Caco-2 (cell line): ENCODE measurements at regions not wholly inside any gene's neighbourhood (a gene's known extent, or its start where the extent isn't known, plus 50 kb on each side); places are given as distances from the start of the nearest gene placed in this dataset.

Experiments used
- BruUV-seq: library from RNA; stranded (reverse); fragments of 400-500 nt; replicated peaks from 2 replicates; lab custom pipeline; 2021; lab: Mats Ljungman, UMichigan
- CTCF ChIA-PET: fragments of 300-600 bp; sonication (Branson Sonifier 250); formaldehyde crosslinking; loops from one replicate; lab custom pipeline; 2022; ENCODE audit warnings: antibody characterized with exemption; lab: Charles Lee
- POLR2A ChIA-PET: fragments of 300-600 bp; sonication (Branson Sonifier 250); formaldehyde crosslinking; loops from one replicate; lab custom pipeline; 2022; ENCODE audit warnings: antibody characterized with exemption; lab: Charles Lee
- DNase-seq, 2 experiments: peaks; one replicate each; pipeline versions ENCODE4 v3.0.0 to v3.0.0-alpha.2; 2020 to 2022
- H3K27me3 ChIP-seq: replicated peaks from 2 replicates; pipeline ENCODE4 v1.6.0; 2011; ENCODE audit warnings: low read length; ENCODE audit not compliant: control insufficient read depth, insufficient read depth
- H3K36me3 ChIP-seq: 2 replicates; pipeline ENCODE4 v1.5.1; 2011; ENCODE audit warnings: low read length; ENCODE audit not compliant: control insufficient read depth, insufficient read depth
- H3K4me1 ChIP-seq: fragments of 250-450 bp; sonication (Bioruptor Pico); 2 replicates; pipeline ENCODE4 v1.5.1; 2020; ENCODE audit warnings: mild to moderate bottlenecking
- H3K4me3 ChIP-seq: 2 replicates; pipeline ENCODE4 v1.5.1; 2011; ENCODE audit warnings: low read depth, mild to moderate bottlenecking, control low read depth, low read length
- H3K9me3 ChIP-seq: fragments of 250-450 bp; sonication (Bioruptor Pico); 2 replicates; pipeline ENCODE4 v1.5.1; 2020; ENCODE audit warnings: mild to moderate bottlenecking, moderate library complexity
- H3K27ac Mint-ChIP-seq: one replicate; pipeline ENCODE4 v1.8.0; 2022; ENCODE audit warnings: mixed read lengths; ENCODE audit not compliant: unreplicated experiment
- H3K27me3 Mint-ChIP-seq: one replicate; pipeline ENCODE4 v1.8.0; 2022; ENCODE audit warnings: mixed read lengths; ENCODE audit not compliant: insufficient read depth, unreplicated experiment
- H3K36me3 Mint-ChIP-seq: one replicate; pipeline ENCODE4 v1.8.0; 2022; ENCODE audit warnings: mild to moderate bottlenecking, mixed read lengths; ENCODE audit not compliant: insufficient read depth, unreplicated experiment
- H3K4me1 Mint-ChIP-seq: one replicate; pipeline ENCODE4 v1.8.0; 2022; ENCODE audit warnings: low read depth, mixed read lengths; ENCODE audit not compliant: unreplicated experiment
- H3K4me3 Mint-ChIP-seq: one replicate; pipeline ENCODE4 v1.8.0; 2022; ENCODE audit warnings: mild to moderate bottlenecking, moderate library complexity, mixed read lengths; ENCODE audit not compliant: unreplicated experiment
- H3K9me3 Mint-ChIP-seq: one replicate; pipeline ENCODE4 v1.8.0; 2022; ENCODE audit warnings: mixed read lengths; ENCODE audit not compliant: unreplicated experiment
- intact Hi-C: fragments of 100-400 bp; cut with micrococcal nuclease; formaldehyde crosslinking; loops from one replicate; pipeline ENCODE4 v1.10.0; 2022; ENCODE audit not compliant: unreplicated experiment
- TF ChIP-seq, protein P1 (sequence below), 2 experiments: fragments of 200-600 bp in 1 of 2; IDR thresholded peaks; 1 replicate in 1 of 2; 2 replicates in 1 of 2; pipeline versions ENCODE4 v1.5.1 to v1.8.0; 2011 to 2022; ENCODE audit warnings: antibody characterized with exemption in 1 of 2, control low read depth in 1 of 2, inconsistent platforms in 1 of 2, low read depth in 1 of 2, low read length in 1 of 2, mild to moderate bottlenecking in 1 of 2, moderate library complexity in 1 of 2; ENCODE audit not compliant: insufficient read depth in 1 of 2, severe bottlenecking in 1 of 2, unreplicated experiment in 1 of 2

DNA sequence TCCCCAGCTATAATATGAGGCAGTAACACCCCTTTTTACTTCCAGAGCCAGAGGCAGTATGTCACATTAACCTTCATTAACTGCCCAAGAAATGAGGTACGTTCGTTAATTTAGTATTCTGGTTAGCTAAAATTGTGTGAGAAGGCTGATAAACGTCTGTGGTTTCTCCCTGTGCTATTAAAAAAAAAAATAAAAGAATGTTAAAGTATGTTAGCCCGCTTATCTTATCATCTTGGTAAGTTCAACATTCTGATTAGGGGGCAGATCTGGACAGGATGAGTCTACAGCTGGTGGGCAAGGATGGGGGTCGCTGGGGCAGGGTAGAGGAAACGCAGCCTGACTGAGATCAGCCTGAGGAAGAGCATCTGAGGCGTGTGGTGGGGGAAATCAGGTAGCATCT is 154.0 kb downstream of the PRL start:
- no TSS peak for BruUV-seq
- Mint-ChIP-seq H3K4me3 (no peak overlapping the region), H3K27me3 (no peaks in the 10 kb centered on the region), H3K36me3 (no peaks in the 10 kb centered on the region), H3K9me3 (no peaks in the 10 kb centered on the region), H3K27ac (no peak overlapping the region), H3K4me1 (peaks cover 9% of the 10 kb centered on the region)
- intact Hi-C loops: loop anchor here (10.0 kb wide), 1 partner anchor 548 kb away; the partner anchor contains the start of gene SOX4
- no peaks in the 10 kb centered on the region for H3K36me3 ChIP-seq
- peaks cover 5% of the 10 kb centered on the region for H3K4me1 ChIP-seq
- no peak overlapping the region for H3K4me3 ChIP-seq
- POLR2A ChIA-PET: no interaction called here
- no peaks in the 10 kb centered on the region for H3K9me3 ChIP-seq
- TF ChIP-seq, protein P1, sequence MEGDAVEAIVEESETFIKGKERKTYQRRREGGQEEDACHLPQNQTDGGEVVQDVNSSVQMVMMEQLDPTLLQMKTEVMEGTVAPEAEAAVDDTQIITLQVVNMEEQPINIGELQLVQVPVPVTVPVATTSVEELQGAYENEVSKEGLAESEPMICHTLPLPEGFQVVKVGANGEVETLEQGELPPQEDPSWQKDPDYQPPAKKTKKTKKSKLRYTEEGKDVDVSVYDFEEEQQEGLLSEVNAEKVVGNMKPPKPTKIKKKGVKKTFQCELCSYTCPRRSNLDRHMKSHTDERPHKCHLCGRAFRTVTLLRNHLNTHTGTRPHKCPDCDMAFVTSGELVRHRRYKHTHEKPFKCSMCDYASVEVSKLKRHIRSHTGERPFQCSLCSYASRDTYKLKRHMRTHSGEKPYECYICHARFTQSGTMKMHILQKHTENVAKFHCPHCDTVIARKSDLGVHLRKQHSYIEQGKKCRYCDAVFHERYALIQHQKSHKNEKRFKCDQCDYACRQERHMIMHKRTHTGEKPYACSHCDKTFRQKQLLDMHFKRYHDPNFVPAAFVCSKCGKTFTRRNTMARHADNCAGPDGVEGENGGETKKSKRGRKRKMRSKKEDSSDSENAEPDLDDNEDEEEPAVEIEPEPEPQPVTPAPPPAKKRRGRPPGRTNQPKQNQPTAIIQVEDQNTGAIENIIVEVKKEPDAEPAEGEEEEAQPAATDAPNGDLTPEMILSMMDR (IDR thresholded peaks at IDR 0.05; ENCODE audit: insufficient read depth in 1 of 2, low read depth in 1 of 2, low read length in 1 of 2, severe bottlenecking in 1 of 2, unreplicated experiment in 1 of 2): no peak
- DNase-seq: no peak
- CTCF ChIA-PET: no interaction called here
- no peaks in the 10 kb centered on the region for H3K27me3 ChIP-seq

DNA sequence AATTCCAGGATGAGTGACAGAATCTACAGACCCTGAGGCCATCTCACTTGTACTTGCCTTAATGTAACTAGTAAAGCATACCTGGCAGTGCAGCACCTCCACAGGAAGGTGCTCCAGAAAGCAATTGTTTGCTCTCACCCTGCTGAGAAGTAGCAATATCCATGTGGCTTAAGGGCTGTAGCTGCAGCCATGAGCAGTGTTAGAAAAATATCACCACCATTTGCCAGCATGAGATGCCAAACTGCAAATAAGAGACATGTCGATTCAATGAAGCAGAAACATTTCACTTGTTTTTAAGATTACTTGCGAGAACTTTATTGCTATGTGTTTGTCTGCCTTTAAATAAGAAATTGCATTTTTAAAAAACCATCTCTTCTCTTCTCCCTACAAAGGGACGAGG is 151.5 kb downstream of the PRL start:
- BruUV-seq: no TSS peak
- H3K27me3 Mint-ChIP-seq: no peaks in the 10 kb centered on the region
- H3K4me3 Mint-ChIP-seq: no peak overlapping the region
- DNase-seq: no peak
- peaks cover 15% of the 10 kb centered on the region for H3K4me1 ChIP-seq
- TF ChIP-seq, protein P1 (IDR thresholded peaks at IDR 0.05; ENCODE audit: insufficient read depth in 1 of 2, low read depth in 1 of 2, low read length in 1 of 2, severe bottlenecking in 1 of 2, unreplicated experiment in 1 of 2): no peak
- no peaks in the 10 kb centered on the region for H3K36me3 ChIP-seq
- no peak overlapping the region for H3K4me3 ChIP-seq
- no peak overlapping the region for H3K27ac Mint-ChIP-seq
- peaks cover 20% of the 10 kb centered on the region for H3K4me1 Mint-ChIP-seq
- intact Hi-C loops: loop anchor here (10.0 kb wide), 1 partner anchor 551 kb away; the partner anchor contains the start of gene SOX4
- no peaks in the 10 kb centered on the region for H3K27me3 ChIP-seq
- ChIA-PET CTCF (no interaction called here), POLR2A (no interaction called here)
- H3K9me3 ChIP-seq: no peaks in the 10 kb centered on the region
- H3K36me3 Mint-ChIP-seq: no peaks in the 10 kb centered on the region
- no peaks in the 10 kb centered on the region for H3K9me3 Mint-ChIP-seq

DNA sequence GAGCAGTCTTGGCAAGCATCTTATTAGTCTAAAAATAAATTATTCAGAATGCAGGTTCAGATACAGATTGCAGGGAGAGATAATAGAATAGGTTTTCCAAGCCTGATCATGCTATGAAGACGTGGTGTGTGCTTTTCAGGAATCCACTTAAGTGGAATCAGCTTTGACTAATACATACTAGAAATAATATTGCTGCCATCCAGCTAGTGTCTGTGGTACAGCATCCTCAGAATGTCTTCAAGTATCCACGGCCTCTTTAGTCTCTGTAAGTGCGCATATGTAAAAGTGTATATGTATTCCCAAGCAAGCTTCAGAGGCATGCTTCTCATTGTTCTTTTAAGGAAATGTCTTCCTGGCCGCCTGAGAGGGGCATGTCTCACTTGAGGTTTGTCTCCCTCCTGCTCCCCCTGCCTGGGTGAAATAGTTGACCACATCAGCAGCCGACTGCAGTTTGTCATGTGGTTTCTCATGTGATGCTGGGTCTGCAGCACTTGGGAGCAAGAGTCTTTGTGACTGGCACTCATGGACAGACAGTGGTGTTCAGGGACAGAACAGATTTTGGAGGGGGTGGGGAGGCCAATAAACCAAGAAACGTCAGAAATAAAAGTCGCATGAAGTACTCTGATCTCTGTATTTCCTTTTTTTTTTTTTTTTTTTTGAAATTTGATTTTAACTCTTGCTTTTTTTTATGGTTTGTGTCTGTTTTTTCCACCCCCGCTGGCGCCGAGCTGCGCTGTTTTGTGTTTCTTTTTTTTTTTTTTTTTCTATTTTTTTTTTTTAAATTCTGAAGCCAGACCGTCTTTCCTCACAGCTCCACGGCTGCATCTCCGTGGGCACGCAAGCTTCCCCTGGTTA is 150.8 kb downstream of the PRL start:
- no peak for DNase-seq
- no peaks in the 10 kb centered on the region for H3K36me3 ChIP-seq
- no peaks in the 10 kb centered on the region for H3K27me3 ChIP-seq
- TF ChIP-seq, protein P1 (IDR thresholded peaks at IDR 0.05; ENCODE audit: insufficient read depth in 1 of 2, low read depth in 1 of 2, low read length in 1 of 2, severe bottlenecking in 1 of 2, unreplicated experiment in 1 of 2): no peak
- H3K4me1 ChIP-seq: peaks cover 15% of the 10 kb centered on the region
- Mint-ChIP-seq H3K4me1 (peaks cover 20% of the 10 kb centered on the region), H3K4me3 (no peak overlapping the region), H3K27ac (no peak overlapping the region), H3K27me3 (no peaks in the 10 kb centered on the region), H3K36me3 (no peaks in the 10 kb centered on the region), H3K9me3 (no peaks in the 10 kb centered on the region)
- ChIA-PET POLR2A (no interaction called here), CTCF (interaction anchor here (0.7 kb wide), 1 partner anchor 16 kb away, joined by 3 read pairs; no protein-coding TSS in a partner anchor)
- H3K9me3 ChIP-seq: no peaks in the 10 kb centered on the region
- intact Hi-C loops: loop anchor here (10.0 kb wide), 1 partner anchor 551 kb away; the partner anchor contains the start of gene SOX4
- no peak overlapping the region for H3K4me3 ChIP-seq
- BruUV-seq: no TSS peak
